Left lung (tissue), 4 donors: ENCODE measurements at regions not wholly inside any gene's neighbourhood (a gene's known extent, or its start where the extent isn't known, plus 50 kb on each side); places are given as distances from the start of the nearest gene placed in this dataset.
"Not testable (repeated sequence)": the region's sequence is repeated elsewhere in the genome, so short reads cannot be mapped to it uniquely, and the experiment has no call there.

Experiments
- ATAC-seq: fragments of 200-7000 bp; cut with Tn5 transposase; one replicate; pipeline ENCODE4 v1.9.1; 2020; ENCODE audit warnings: moderate library complexity
- DNase-seq, 4 donors: peaks; one replicate each; pipeline ENCODE4 v3.0.0-alpha.2; 2013 to 2020
- H3K27ac ChIP-seq, 2 donors: fragments of 200-600 bp; sonication (generic) in 1 of 2; one replicate each; pipeline versions ENCODE4 v1.5.0 to v1.8.0; 2020 to 2021
- H3K27me3 ChIP-seq, 2 donors: fragments of 200-600 bp; sonication (generic) in 1 of 2; one replicate each; pipeline versions ENCODE4 v1.5.0 to v1.8.0; 2020 to 2021
- H3K36me3 ChIP-seq, 2 donors: fragments of 200-600 bp; sonication (generic) in 1 of 2; one replicate each; pipeline versions ENCODE4 v1.5.0 to v1.8.0; 2020 to 2021
- H3K4me1 ChIP-seq, 2 donors: fragments of 200-600 bp; one replicate each; pipeline ENCODE4 v1.8.0; 2021
- H3K4me3 ChIP-seq, 2 donors: fragments of 200-600 bp; sonication (generic) in 1 of 2; one replicate each; pipeline versions ENCODE4 v1.5.0 to v1.8.0; 2020 to 2021; ENCODE audit warnings: mild to moderate bottlenecking in 1 of 2
- H3K9me3 ChIP-seq, 2 donors: fragments of 200-600 bp; sonication (generic) in 1 of 2; one replicate each; pipeline versions ENCODE4 v1.5.0 to v1.8.0; 2020 to 2021
- CTCF ChIP-seq, 2 donors: fragments of 200-600 bp; sonication (generic) in 1 of 2; IDR thresholded peaks; one replicate each; pipeline versions ENCODE4 v1.5.0 to v1.8.0; 2021; ENCODE audit warnings: antibody characterized with exemption in 2 of 2
- intact Hi-C, 2 donors: fragments of 100-400 bp; cut with DNase I; formaldehyde crosslinking; loops; one replicate each; pipeline versions ENCODE4 v1.11.2 to v1.14.2; 2022
- donor health status: DM: no; HTN: yes; CAD: no.
- donor health status: DM: no; HTN: no; CAD: no.

GRCh38 chr12:128033473-128033872 lies 233.5 kb upstream of the TMEM132C start:
- no peak for TF ChIP-seq CTCF (IDR thresholded peaks at IDR 0.05)
- Histone ChIP-seq H3K27me3 (no peaks in the 10 kb centered on the region), H3K27ac (no peak overlapping the region), H3K4me3 (no peak overlapping the region), H3K4me1 (no peaks in the 10 kb centered on the region), H3K36me3 (no peaks in the 10 kb centered on the region), H3K9me3 (no peaks in the 10 kb centered on the region)
- intact Hi-C loops, result no loop called here
- ATAC-seq, result no peak
- no peak for DNase-seq

GRCh38 chr12:128040971-128041370 lies 226.0 kb upstream of the TMEM132C start:
- no peak for TF ChIP-seq CTCF (IDR thresholded peaks at IDR 0.05)
- no peaks in the 10 kb centered on the region for H3K27me3 ChIP-seq
- H3K36me3 ChIP-seq, result no peaks in the 10 kb centered on the region
- no peaks in the 10 kb centered on the region for H3K4me1 ChIP-seq
- DNase-seq (no peak), ATAC-seq (no peak)
- no peak overlapping the region for H3K27ac ChIP-seq
- intact Hi-C loops, result no loop called here
- peaks cover 0 to 5% of the 10 kb centered on the region in 2 donors for H3K9me3 ChIP-seq
- H3K4me3 ChIP-seq, result no peak overlapping the region

- H3K9me3 ChIP-seq, H3K4me1 ChIP-seq, H3K36me3 ChIP-seq, ATAC-seq, DNase-seq, intact Hi-C loops, H3K27ac ChIP-seq, H3K27me3 ChIP-seq, H3K4me3 ChIP-seq: not testable (repeated sequence)
Measured at GRCh38 chr12:128042283-128042682, 224.7 kb upstream of the TMEM132C start.

- no peak for ATAC-seq
- no peak for DNase-seq
- no peak for TF ChIP-seq CTCF (IDR thresholded peaks at IDR 0.05)
- intact Hi-C loops, result no loop called here
- Histone ChIP-seq H3K4me1 (no peaks in the 10 kb centered on the region), H3K4me3 (no peak overlapping the region), H3K36me3 (no peaks in the 10 kb centered on the region), H3K9me3 (peaks cover 0 to 5% of the 10 kb centered on the region in 2 donors), H3K27me3 (no peaks in the 10 kb centered on the region), H3K27ac (no peak overlapping the region)
Measured at GRCh38 chr12:128042825-128043224, 224.1 kb upstream of the TMEM132C start.

GRCh38 chr12:128043317-128043716 lies 223.7 kb upstream of the TMEM132C start:
- no peak for DNase-seq
- no peaks in the 10 kb centered on the region for H3K4me1 ChIP-seq
- H3K9me3 ChIP-seq, result peaks cover 0 to 5% of the 10 kb centered on the region in 2 donors
- no peaks in the 10 kb centered on the region for H3K27me3 ChIP-seq
- no peak overlapping the region for H3K4me3 ChIP-seq
- no peak overlapping the region for H3K27ac ChIP-seq
- no peak for TF ChIP-seq CTCF (IDR thresholded peaks at IDR 0.05)
- H3K36me3 ChIP-seq, result no peaks in the 10 kb centered on the region
- intact Hi-C loops, result no loop called here
- ATAC-seq, result no peak

GRCh38 chr12:128047266-128048060 lies 219.5 kb upstream of the TMEM132C start:
- Histone ChIP-seq H3K4me3 (no peak overlapping the region), H3K27ac (no peak overlapping the region), H3K27me3 (no peaks in the 10 kb centered on the region), H3K4me1 (no peaks in the 10 kb centered on the region), H3K36me3 (no peaks in the 10 kb centered on the region), H3K9me3 (no peaks in the 10 kb centered on the region)
- no peak for TF ChIP-seq CTCF (IDR thresholded peaks at IDR 0.05)
- ATAC-seq (no peak), DNase-seq (no peak)
- intact Hi-C loops, result no loop called here
